GM19025 (cell line): ENCODE measurements at regions not wholly inside any gene's neighbourhood (a gene's known extent, or its start where the extent isn't known, plus 50 kb on each side); places are given as distances from the start of the nearest gene placed in this dataset.
A peak's percentile ranks its signal among the peaks of the same experiment; 100 is the strongest.

Experiments used
- ATAC-seq: cut with Tn5 transposase; IDR thresholded peaks from one replicate; pipeline ENCODE4 v1.9.1; 2021; ENCODE audit warnings: mild to moderate bottlenecking, low read depth, moderate library complexity; ENCODE audit not compliant: unreplicated experiment

DNA sequence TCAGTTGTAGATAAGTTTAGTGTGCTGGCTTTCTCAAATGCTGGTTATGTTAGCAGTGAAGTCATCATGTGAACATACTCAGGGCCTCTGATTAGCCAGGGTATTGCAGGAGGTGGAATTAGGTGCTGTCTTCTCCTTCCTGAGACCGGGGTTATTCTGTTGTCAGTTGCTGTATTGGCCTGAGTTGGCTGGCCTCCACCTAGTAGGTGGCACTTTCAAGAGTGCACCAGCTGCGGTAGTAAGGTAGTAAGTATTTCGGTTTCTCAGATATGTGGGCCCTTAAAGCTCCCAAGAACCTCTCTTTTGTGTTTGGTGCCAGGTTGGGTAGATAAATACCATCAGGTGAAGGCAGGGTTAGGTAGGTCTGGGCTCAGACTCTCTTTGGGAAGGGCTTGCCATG lies 1430.5 kb upstream of the CELF4 start:
- no peak for ATAC-seq

DNA sequence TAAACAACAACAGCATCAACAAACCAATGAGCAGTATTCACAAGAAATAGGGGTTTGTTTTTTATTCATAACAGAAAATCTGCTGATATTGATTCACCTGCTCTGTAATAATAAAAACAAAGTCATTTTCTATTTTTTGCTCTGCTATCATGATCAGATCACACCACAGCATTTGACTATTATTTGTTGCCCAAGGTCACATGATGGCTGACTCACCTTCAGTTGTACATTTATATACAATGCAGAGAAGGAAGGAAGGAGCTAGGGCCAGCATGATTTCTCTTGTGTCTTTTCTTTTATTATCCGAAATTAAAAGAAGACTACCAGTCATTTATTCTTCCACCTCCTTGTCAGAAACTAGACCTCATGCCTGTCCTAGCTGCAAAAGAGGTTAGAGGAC lies 1427.7 kb upstream of the CELF4 start:
- no peak for ATAC-seq

DNA sequence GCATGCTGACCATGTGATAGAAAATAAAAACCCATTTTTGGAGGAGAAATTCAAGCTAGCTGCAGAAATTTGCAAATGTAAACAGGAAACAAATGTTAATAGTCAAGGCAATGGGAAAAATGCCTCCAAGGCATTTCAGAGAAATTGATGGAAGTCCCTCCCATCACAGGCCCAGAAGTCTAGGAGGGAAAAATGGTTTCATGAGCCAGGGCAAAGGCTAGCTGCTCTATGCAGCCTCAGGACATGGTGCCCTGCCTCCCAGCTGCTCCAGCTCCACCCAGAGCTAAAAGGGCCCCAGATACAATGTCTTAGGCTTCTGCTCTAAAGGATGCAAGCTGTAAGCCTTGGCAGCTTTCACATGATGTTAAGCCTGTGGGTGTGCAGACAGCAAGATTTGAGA lies 1419.4 kb upstream of the CELF4 start:
- no peak for ATAC-seq

DNA sequence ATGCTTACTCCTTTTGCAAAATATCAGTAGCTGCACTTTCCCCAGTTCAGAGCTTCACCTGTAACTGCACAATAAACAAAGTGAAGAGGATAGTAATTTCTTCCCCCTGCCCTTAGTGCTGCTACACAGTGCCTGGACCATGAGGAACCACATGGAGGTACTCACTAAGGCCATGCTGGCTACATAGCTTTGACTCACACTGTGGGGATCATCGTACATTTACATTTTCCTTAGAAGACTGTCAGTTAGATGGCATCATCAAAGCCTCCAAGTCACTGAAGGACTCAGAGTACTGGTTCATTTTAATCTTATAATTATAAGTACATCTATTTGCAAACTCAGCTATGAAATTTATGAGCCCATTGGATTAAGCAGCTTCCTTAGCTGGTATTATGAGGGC lies 1416.5 kb upstream of the CELF4 start:
- no peak for ATAC-seq

DNA sequence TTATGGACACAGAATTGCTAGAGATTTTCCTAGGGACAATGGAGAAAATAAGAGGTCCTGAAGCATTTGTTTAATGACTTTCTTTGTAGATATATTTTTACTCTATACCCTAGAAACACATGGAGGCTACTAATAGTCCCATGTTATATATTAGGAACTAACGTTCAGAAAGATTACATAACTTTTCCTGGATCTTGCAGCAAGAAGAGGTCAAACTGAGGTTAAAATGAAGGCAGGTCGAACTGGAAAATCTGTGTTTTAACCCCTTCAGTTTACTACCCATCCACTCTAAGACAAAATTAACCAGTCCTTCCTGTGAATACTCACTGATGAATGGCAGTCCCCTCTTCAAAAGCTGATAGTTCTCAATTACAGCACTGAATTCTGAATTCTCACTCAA lies 1415.8 kb upstream of the CELF4 start:
- ATAC-seq, result no peak

DNA sequence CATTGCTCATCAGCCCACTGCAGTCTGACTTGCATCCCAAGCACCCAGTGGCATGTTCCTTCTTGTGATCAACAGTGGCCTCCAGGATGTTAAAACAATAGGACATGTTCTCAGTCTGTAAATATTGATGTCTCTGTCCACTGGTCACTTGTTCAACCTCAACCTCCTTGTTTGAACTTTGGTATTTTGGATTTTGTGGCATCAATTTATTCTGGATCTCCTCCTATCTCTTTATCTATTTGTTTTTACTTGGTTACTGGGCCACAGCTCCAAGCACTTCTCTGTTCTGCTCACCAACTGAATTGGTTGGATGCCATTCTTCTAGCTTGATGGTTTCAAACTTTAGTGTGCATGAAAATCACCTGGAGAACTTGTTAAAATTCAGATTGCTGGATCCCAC lies 1414.8 kb upstream of the CELF4 start:
- no peak for ATAC-seq

DNA sequence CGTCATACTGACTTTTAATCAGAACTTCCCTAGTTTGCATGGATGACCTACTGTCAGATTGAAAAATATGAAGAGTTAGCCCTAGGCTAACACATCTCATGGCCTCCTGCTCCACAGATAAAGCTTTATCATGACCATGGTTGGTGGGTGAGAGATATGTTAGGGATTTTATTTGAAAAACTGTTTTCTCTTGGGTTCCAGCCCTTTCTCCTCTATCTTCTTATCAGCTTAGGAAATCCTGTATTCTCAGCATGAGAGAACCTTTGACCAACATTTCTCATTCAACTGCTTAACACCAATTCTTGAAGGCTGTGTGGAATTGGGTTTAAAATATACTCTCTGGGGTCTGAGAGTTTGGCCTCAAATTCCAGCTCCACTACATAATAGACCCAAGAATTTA lies 1407.0 kb upstream of the CELF4 start:
- no peak for ATAC-seq

DNA sequence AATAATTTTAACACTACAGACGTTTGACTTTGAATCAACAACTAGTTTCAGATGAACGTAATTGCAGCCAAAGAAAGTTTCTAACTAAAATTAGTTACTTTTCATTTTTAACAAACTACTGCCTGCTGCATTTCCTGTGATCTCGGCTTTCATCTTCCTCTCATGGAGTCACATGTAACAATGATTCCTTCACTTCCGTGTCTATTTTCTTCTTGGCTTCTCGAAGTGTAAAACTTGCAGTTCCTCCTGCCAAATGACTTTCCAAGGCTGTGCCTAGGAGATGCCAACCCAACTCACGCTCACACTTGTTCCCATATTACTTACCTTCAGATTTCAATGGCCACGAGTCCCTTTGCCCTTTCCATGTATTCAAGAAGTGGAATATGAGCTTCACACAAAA lies 1406.3 kb upstream of the CELF4 start:
- no peak for ATAC-seq

DNA sequence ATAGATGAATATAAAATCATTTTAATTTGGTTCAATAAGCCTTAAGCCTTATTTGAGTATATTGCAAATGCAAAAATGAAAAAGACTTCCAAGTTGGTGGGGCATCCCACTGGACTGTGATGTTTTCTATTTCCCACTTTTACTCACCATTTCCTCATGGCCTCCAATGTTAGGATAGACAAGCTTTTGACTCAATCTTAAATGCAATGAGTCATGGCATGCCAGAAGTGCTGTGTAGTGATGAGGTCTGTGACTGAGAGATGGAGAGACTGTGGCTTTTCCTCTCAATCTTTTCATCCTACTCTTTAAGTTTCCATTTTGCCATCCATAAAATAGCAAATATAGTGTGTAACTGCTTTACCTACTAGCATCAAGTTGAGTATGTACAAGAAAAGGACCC lies 1401.2 kb upstream of the CELF4 start:
- ATAC-seq, result no peak

DNA sequence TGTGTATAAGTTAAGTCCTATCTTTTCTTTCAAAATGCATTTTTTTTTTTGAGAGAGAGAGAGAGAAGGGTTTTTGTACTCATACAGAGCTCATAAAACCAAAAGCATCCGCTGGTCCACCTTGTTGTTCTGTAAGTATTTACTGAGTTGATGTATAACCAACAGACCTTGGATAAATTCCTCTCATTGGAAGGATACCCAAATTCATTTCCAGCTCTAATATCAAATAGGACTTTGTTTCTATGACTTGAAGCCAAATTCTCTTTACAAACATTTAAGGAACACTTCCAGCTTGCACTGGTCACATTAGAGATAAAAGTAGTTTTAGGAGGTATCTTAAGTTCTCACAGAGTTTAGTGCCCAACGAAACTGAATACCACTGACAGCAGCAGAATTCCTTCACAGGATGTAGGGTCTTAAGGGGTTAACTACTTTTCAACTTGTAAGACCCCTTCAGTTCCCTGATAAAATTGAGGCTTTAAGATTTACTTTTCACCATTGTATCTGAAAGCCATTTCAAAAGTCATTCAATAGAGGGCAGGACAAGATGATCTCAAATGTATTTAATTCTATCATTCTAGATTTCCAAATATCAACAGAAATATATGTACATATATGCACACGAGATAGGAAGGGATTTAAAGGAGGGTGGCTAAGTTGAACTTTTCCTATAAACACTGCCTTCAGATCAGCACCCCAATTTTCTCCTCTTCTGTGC lies 1398.5 kb upstream of the CELF4 start:
- ATAC-seq, result no peak

DNA sequence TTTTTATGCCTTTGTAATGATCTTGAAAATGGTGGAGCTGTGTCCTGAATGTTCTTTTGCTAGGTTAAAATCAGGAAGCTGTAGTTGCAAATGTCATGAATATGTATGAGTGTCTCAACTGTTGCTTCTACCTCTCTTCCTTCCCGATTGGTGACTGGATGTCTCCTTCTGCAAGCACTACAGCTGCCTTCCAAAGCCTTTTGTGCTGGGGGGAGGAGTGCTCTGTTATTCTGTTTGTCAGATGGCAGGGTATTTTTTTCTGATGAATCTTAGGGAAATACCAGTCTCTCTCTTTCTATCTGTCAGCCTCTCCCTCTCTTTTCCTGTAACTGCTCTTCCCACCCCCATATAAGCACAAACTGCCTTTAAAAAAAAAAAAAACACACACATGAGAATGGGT lies 1396.3 kb upstream of the CELF4 start:
- peak; percentile 55 for ATAC-seq

DNA sequence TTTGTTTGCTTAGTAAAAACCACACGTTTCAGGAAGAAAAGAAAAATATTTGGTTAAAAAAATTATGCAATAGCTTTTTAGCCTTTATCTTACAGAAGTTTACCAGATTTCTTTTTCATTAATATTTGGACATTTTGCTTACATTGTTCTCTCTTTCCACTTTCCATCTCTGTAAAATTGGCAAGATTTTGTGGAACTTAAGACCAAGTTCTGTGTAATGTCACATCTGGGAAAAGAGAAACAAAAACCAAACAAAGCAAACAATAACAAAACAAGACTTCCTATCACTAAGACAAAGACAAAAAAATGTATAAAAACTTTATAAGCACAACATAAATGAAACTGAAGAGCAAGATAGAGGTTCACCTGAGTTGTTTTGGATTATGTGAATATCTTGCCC lies 1392.1 kb upstream of the CELF4 start:
- no peak for ATAC-seq

DNA sequence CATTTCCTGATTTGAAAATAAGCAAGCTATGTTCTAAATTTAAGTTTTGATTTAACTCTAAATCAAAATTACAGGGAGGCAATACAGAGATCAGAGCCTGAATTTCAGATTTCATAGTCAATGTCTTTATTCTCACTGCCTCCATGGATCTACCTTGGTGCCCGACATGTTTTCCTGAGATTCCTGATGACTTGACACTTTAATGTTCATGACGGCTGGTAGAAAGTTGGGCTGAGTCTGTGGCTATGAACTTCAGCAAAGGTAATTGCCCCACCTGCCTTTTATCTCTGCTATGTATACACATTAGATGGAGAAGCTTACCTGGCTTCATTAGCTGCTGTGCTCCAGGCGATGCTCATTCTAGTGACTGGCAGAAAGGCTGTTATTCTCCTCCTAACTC lies 1390.5 kb upstream of the CELF4 start:
- ATAC-seq, result no peak

DNA sequence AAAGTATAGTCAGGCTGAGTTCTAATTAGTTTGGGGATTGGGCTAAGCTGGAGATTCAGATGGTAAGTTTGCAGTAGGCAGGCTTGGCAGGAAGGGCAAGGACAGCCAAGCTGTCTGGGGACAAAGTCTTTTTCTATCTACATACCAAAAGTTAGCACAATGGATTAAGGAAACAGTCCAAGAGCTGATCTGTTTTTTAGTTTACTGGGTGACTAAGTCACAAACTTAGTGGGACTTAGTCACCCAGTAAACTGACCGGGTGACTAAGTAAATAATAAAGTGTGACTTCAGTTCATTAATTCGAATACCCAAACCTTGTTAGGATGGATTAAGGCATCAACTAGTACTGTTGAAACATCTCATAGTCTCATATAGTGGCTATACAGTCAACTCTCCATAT lies 1386.0 kb upstream of the CELF4 start:
- no peak for ATAC-seq

DNA sequence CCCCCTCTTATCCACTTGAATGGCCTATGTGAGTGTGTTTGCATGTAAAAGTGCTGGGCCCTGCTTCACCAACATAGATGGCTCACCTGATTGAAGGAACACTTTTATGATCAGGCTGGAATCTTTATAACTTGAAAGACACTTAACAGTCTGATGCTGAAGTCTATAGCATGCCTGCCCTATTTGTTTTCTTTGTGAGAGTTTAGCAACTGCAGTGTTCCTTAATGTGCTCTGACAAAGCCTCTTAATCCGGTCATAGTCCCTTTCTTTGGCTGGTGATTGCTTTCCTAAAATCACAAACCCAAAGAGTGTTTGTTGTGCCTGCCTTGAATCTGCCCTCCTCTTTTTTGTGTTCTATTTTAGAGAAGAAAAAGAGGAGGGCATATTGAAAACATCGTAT lies 1382.8 kb upstream of the CELF4 start:
- no peak for ATAC-seq

DNA sequence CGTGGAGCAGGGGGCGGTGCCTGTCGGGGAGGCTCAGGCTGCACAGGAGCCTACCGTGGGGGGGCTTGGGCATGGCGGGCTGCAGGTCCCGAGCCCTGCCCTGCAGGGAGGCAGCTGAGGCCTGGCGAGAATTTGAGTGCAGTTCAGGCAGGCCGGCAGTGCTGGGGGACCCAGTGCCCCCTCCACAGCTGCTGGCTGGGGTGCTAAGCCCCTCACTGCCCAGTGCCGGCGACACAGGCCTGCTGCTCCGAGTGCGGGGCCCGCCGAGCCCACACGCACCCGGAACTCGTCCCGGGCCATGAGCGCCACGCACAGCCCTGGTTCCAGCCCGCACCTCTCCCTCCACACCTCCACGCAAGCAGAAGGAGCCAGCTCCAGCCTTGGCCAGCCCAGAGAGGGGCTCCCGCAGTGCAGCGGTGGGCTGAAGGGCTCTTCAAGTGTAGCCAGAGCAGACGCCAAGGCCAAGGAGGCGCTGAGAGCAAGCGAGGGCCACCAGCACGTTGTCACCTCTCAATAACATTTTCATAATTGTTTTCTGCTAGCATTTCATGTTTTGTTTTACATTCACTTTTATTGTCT lies 1378.9 kb upstream of the CELF4 start:
- ATAC-seq, result no peak

DNA sequence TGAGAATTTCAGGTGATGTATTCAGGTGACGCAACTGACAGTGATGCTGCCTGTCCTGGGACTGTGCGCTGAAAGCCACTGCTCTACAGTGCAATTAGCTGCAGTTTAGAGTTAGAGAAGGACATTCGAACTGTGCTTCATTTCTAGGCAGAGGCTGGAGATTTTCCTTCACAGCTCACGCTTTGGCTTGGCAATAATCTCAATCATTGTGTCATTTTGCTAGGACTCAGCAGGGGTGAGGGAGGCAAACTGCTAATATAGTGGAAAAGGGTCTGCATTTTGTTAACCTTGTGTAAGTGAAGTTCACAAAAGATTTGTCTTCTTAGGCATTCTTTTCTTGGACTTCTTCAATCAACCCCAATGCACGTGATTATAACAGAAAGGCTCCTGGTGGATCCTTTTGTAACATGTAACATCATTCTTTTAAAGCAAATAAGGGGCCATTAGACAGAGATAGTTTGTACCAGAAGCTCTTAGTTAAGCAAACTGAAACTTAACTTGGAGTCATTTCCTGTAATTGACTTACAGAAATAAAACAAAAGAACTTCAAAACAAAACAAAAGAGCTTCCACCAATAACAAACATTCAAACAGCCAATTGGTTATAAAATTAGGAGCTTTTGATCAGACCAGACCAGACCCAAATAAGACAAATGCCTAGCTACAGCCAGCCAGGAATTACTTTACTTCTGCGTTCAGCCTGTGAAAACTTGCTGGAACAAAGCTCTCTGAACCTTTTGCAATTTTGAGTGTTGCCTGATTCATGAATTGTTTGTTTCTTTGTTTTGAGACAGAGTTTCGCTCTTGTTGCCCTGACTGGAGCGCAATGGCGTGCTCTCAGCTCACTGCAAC lies 1376.3 kb upstream of the CELF4 start:
- ATAC-seq, result no peak

DNA sequence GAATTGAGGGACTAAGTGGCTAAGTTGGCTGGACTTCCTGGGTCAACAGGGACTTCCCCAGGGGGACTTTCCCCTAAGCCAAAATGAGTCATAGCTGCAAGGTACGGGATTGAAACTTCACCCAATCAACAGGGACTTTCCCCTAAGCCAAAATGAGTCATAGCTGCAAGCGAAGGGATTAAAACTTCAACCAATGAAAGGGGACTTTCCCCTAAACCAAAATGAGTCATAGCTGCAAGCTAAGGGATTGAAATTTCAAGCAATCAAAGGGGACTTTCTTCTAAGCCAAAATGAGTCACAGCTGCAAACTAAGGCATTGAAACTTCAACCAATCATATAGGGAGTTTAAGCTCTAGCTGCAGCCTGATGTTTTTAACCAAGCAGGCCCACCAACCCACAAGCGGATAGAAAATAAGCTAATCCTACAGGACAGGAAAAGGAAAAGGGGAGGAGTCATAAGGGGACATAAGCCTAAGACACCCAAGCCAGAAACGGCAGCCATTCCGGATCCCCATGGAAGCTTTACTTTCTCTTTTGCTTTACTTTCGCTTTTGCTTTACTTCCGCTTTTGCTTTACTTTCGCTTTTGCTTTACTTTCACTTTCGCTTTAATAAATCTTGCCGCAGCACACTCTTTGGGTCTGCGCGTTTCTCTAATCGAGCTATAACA lies 1375.4 kb upstream of the CELF4 start:
- peak; percentile 79 for ATAC-seq

DNA sequence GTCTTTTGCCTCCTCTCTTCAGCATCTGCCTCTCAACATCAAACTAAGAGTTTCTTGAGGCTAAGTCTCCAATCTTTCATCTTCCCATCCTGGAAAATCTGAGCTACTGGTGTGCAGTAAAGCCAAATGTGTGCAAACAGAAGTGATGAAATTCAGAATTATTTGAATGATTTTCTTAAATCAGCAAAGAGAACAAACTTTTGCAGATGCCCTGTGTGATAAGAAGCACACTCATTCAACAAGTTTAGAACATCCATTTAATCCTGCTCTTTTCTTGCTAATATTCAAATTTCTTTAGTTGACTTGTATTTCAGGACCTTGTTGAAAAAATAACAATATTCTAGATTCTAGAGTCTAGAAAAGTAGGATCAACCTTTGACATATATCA lies 1374.9 kb upstream of the CELF4 start:
- peak; percentile 23 for ATAC-seq

DNA sequence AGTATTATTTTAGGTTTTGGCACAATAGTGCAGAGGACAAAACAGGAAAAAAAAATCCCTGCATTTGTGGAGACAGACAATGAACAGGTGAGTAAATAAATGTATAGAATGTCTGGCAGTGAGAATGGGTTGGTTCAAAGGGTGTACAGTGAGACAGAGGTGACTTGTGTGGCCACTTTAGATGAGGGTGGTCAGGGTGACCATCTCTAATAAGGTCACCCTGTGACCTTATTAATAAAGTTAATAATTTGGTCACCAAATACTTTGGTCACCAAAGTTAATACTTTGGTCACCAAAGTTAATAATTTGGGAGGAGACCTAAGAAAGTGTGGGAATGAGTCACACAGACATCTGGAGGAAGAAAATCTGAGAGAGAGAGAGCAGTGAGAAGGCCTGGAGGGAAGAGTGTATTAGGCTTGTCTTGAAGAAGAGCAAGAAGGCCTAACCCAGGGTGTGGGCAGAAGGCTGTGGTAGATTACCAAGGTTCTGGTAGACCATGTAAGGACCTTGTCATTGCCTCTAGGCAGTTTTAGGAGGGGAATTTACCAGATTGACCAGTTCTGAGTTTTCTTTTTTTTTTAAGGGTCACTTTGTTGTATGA lies 1368.4 kb upstream of the CELF4 start:
- ATAC-seq, result peak; percentile 81

DNA sequence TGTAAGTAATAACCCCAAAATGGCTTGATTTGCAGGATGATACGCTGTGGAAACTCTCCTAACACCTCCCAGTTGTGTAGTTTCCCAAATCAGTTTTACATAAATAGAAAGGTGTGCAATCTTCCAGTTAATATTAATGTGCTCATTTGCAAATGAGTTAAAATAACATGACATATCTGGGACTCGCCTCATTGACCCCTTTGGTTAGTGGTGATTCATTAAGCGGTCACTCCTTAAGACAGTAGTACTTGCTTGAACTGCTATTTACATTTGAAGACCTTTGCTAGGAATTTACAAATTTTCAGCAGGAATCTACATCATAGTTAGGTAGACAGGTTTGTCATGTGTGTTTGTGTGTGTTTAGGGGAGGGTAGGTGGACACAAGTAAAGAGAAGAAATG lies 1367.7 kb upstream of the CELF4 start:
- ATAC-seq, result peak; percentile 37
